IMR-90 (cell line): ENCODE measurements at regions not wholly inside any gene's neighbourhood (a gene's known extent, or its start where the extent isn't known, plus 50 kb on each side); places are given as distances from the start of the nearest gene placed in this dataset.
A peak's percentile ranks its signal among the peaks of the same experiment; 100 is the strongest.

Source experiments
- ATAC-seq: fragments of 200-7000 bp; cut with Tn5 transposase; 2 replicates; pipeline ENCODE4 v1.9.1; 2020; ENCODE audit warnings: low read depth, mild to moderate bottlenecking, moderate library complexity
- BruUV-seq: library from RNA; stranded (reverse); fragments of 400-500 nt; replicated peaks from 2 replicates; lab custom pipeline; 2021; lab: Mats Ljungman, UMichigan
- CTCF ChIA-PET: fragments of 300-600 bp; formaldehyde crosslinking; extraction: SDS; loops from one replicate; lab custom pipeline; 2021; ENCODE audit warnings: antibody characterized with exemption; lab: Yijun Ruan, JAX
- POLR2A ChIA-PET: fragments of 300-600 bp; sonication (Branson Sonifier 250); formaldehyde crosslinking; loops from one replicate; lab custom pipeline; 2022; ENCODE audit warnings: antibody characterized with exemption; ENCODE audit not compliant: unreplicated experiment; lab: Charles Lee
- DNase-seq: peaks from one replicate; pipeline ENCODE4 v3.0.0; 2013
- H2AFZ ChIP-seq: replicated peaks from 2 replicates; pipeline ENCODE3; 2013; ENCODE audit warnings: low read length, mild to moderate bottlenecking; ENCODE audit not compliant: poor library complexity
- H2AK5ac ChIP-seq: 2 replicates; pipeline ENCODE4 v1.6.1; 2013; ENCODE audit warnings: low read depth, low read length, inconsistent platforms
- H2AK9ac ChIP-seq: replicated peaks from 2 replicates; pipeline ENCODE3; 2013; ENCODE audit warnings: mild to moderate bottlenecking, low read depth, low read length, moderate library complexity; ENCODE audit not compliant: poor library complexity
- H2BK120ac ChIP-seq: 2 replicates; pipeline ENCODE4 v1.6.1; 2013; ENCODE audit warnings: low read depth, low read length, inconsistent platforms
- H2BK15ac ChIP-seq: 3 replicates; pipeline ENCODE4 v1.6.1; 2013; ENCODE audit warnings: low read depth, low read length, inconsistent platforms
- H2BK20ac ChIP-seq: 2 replicates; pipeline ENCODE4 v1.6.1; 2013; ENCODE audit warnings: low read depth, mild to moderate bottlenecking, inconsistent platforms, low read length, moderate library complexity
- H2BK5ac ChIP-seq: 2 replicates; pipeline ENCODE4 v1.6.1; 2013; ENCODE audit warnings: mild to moderate bottlenecking, low read depth, low read length, inconsistent platforms; ENCODE audit not compliant: poor library complexity, severe bottlenecking
- H3K14ac ChIP-seq: replicated peaks from 2 replicates; pipeline ENCODE4 v1.6.1; 2013; ENCODE audit warnings: low read depth, low read length, inconsistent platforms
- H3K18ac ChIP-seq: 2 replicates; pipeline ENCODE4 v1.6.1; 2013; ENCODE audit warnings: low read depth, low read length, control low read depth
- H3K23ac ChIP-seq: 2 replicates; pipeline ENCODE4 v1.6.1; 2013; ENCODE audit warnings: low read depth, low read length, inconsistent platforms
- H3K27ac ChIP-seq: 2 replicates; pipeline ENCODE4 v1.5.1; 2013; ENCODE audit warnings: mild to moderate bottlenecking, control low read depth, low read length; ENCODE audit not compliant: insufficient read depth
- H3K27me3 ChIP-seq: 2 replicates; pipeline ENCODE4 v1.6.1; 2013; ENCODE audit warnings: low read length; ENCODE audit not compliant: control insufficient read depth, insufficient read depth
- H3K36me3 ChIP-seq: 2 replicates; pipeline ENCODE4 v1.6.1; 2013; ENCODE audit warnings: low read length, mixed read lengths; ENCODE audit not compliant: control insufficient read depth, insufficient read depth
- H3K4ac ChIP-seq: 2 replicates; pipeline ENCODE4 v1.6.1; 2013; ENCODE audit warnings: low read depth, low read length, inconsistent platforms
- H3K4me1 ChIP-seq: 2 replicates; pipeline ENCODE4 v1.6.1; 2013; ENCODE audit warnings: low read length, mixed read lengths; ENCODE audit not compliant: control insufficient read depth, insufficient read depth
- H3K4me2 ChIP-seq: 2 replicates; pipeline ENCODE4 v1.6.1; 2013; ENCODE audit warnings: low read depth, mild to moderate bottlenecking, control low read depth, low read length, moderate library complexity
- H3K4me3 ChIP-seq: 2 replicates; pipeline ENCODE4 v1.5.1; 2013; ENCODE audit warnings: low read depth, mild to moderate bottlenecking, control low read depth, low read length, moderate library complexity; ENCODE audit not compliant: insufficient read depth
- H3K56ac ChIP-seq: 2 replicates; pipeline ENCODE4 v1.6.1; 2013; ENCODE audit warnings: low read length, inconsistent platforms; ENCODE audit not compliant: insufficient read depth; ENCODE audit errors: extremely low read depth
- H3K79me1 ChIP-seq, 2 experiments: 2 replicates each; pipeline ENCODE4 v1.6.1; 2013; ENCODE audit warnings: low read length in 2 of 2, inconsistent platforms in 1 of 2, low read depth in 1 of 2
- H3K9ac ChIP-seq: 2 replicates; pipeline ENCODE4 v1.6.1; 2013; ENCODE audit warnings: low read depth, low read length, control low read depth
- H3K9me1 ChIP-seq: 2 replicates; pipeline ENCODE4 v1.6.1; 2013; ENCODE audit warnings: low read length, inconsistent platforms; ENCODE audit not compliant: insufficient read depth
- H3K9me3 ChIP-seq: 2 replicates; pipeline ENCODE4 v1.6.1; 2013; ENCODE audit warnings: low read length; ENCODE audit not compliant: control insufficient read depth, insufficient read depth
- H4K20me1 ChIP-seq: 2 replicates; pipeline ENCODE4 v1.6.1; 2013; ENCODE audit warnings: low read length, inconsistent platforms; ENCODE audit not compliant: insufficient read depth
- H4K5ac ChIP-seq: 2 replicates; pipeline ENCODE4 v1.6.1; 2013; ENCODE audit warnings: mild to moderate bottlenecking, low read depth, low read length, control low read depth
- H4K8ac ChIP-seq, 2 experiments: 2 replicates each; pipeline ENCODE4 v1.6.1; 2013; ENCODE audit warnings: low read depth in 2 of 2, low read length in 2 of 2, control low read depth in 1 of 2, inconsistent platforms in 1 of 2
- H4K91ac ChIP-seq: 2 replicates; pipeline ENCODE4 v1.6.1; 2013; ENCODE audit warnings: low read depth, low read length, inconsistent platforms; ENCODE audit not compliant: insufficient read depth
- BHLHE40 ChIP-seq: fragments of 150-350 bp; IDR thresholded peaks from 2 replicates; pipeline ENCODE4 v1.6.1; 2016; ENCODE audit warnings: mild to moderate bottlenecking, low read depth, low read length
- CHD1 ChIP-seq: IDR thresholded peaks from 2 replicates; pipeline ENCODE4 v1.6.1; 2012; ENCODE audit warnings: low read depth, low read length, improper control_type of control experiment
- FOS ChIP-seq: fragments of 150-350 bp; IDR thresholded peaks from 2 replicates; pipeline ENCODE4 v1.6.1; 2016; ENCODE audit warnings: low read depth, low read length
- MAFK ChIP-seq: IDR thresholded peaks from 2 replicates; pipeline ENCODE4 v1.6.1; 2012; ENCODE audit warnings: low read depth, low read length, improper control_type of control experiment
- RAD21 ChIP-seq: IDR thresholded peaks from 2 replicates; pipeline ENCODE4 v1.6.1; 2012; ENCODE audit warnings: low read length, improper control_type of control experiment
- RCOR1 ChIP-seq: IDR thresholded peaks from 2 replicates; pipeline ENCODE4 v1.6.1; 2012; ENCODE audit warnings: mild to moderate bottlenecking, low read length, improper control_type of control experiment; ENCODE audit not compliant: insufficient replicate concordance
- RFX5 ChIP-seq: IDR thresholded peaks from 2 replicates; pipeline ENCODE4 v1.8.0; 2012; ENCODE audit warnings: low read depth, mild to moderate bottlenecking, low read length, moderate library complexity
- SMC3 ChIP-seq: fragments of 150-350 bp; IDR thresholded peaks from 2 replicates; pipeline ENCODE4 v1.6.1; 2016; ENCODE audit warnings: low read depth, mild to moderate bottlenecking, antibody characterized with exemption, low read length, moderate library complexity
- USF2 ChIP-seq: fragments of 150-350 bp; IDR thresholded peaks from 2 replicates; pipeline ENCODE4 v1.6.1; 2017; ENCODE audit warnings: mild to moderate bottlenecking, antibody characterized with exemption, low read length, low read depth
- WGBS, 2 experiments: methylation state at CpG; one replicate each; pipeline versions ENCODE4 v1.1.5 to v1.1.7; 2013; ENCODE audit warnings: missing lambda C conversion rate in 2 of 2; ENCODE audit not compliant: insufficient read length in 1 of 2; ENCODE audit errors: extremely low coverage in 2 of 2; 5-methylcytosine and 5-hydroxymethylcytosine counted together
- dilution Hi-C: fragments of 300-500 bp; cut with HindIII; formaldehyde crosslinking; loops from one replicate; pipeline ENCODE4 v1.14.3; 2018; ENCODE audit warnings: low sequenced_read_pairs; ENCODE audit not compliant: unreplicated experiment
- in situ Hi-C: fragments of 300-500 bp; cut with MboI; formaldehyde crosslinking; loops from 3 replicates; pipeline ENCODE4 v1.14.3; 2019; ENCODE audit warnings: low sequenced_read_pairs, inconsistent platforms, mixed read lengths
- intact Hi-C: fragments of 100-400 bp; cut with micrococcal nuclease; formaldehyde crosslinking; loops from 2 replicates; pipeline ENCODE4 v1.10.0; 2022

- Histone ChIP-seq H2BK15ac (no peak overlapping the region), H3K18ac (0 out of 2 replicates have a peak overlapping the region, but pooled peaks have one; percentile 73), H3K9me1 (no peaks in the 10 kb centered on the region), H3K14ac (no peak overlapping the region), H3K79me1 (no peaks in the 10 kb centered on the region), H2BK5ac (no peak overlapping the region), H2BK20ac (no peak overlapping the region), H2AK5ac (no peak overlapping the region), H3K9me3 (no peaks in the 10 kb centered on the region), H3K23ac (no peak overlapping the region), H2AK9ac (no peak overlapping the region), H3K27me3 (peaks cover 3% of the 10 kb centered on the region), H3K36me3 (no peaks in the 10 kb centered on the region), H4K91ac (no peak overlapping the region), H3K4me3 (no peak overlapping the region), H3K9ac (no peak overlapping the region), H4K20me1 (no peaks in the 10 kb centered on the region), H3K4me1 (peaks cover 1% of the 10 kb centered on the region; the same call in 1 of the 2 replicates), H2AFZ (no peak overlapping the region), H3K56ac (no peak overlapping the region), H4K8ac (no peak overlapping the region), H3K4ac (no peak overlapping the region), H3K4me2 (peak overlapping the region; percentile 69; the same call in 1 of the 2 replicates), H2BK120ac (no peak overlapping the region), H4K5ac (no peak overlapping the region), H3K27ac (no peak overlapping the region)
- ChIA-PET CTCF (interaction anchor here (0.6 to 1.1 kb wide), 3 partner anchors 246 to 903 kb away, joined by 3 read pairs; no protein-coding TSS in a partner anchor), POLR2A (no interaction called here)
- dilution Hi-C loops (no loop called here), in situ Hi-C loops (loop anchor here (5.0 kb wide), 1 partner anchor 962 kb away; no protein-coding TSS in a partner anchor), intact Hi-C loops (loop anchor here (1.0 kb wide), 1 partner anchor 956 kb away; no protein-coding TSS in a partner anchor)
- BruUV-seq = no TSS peak
- ATAC-seq (no peak; the same call in 1 of the 2 replicates), DNase-seq (peak; percentile 26)
- TF ChIP-seq RCOR1 (no peak), MAFK (no peak), RFX5 (no peak), RAD21 (peak; percentile 29; the same call in 1 of the 2 replicates), FOS (no peak), BHLHE40 (no peak), CHD1 (no peak), USF2 (no peak), SMC3 (peak; percentile 17; the same call in 1 of the 2 replicates)
- no CpG with 5 or more reads among the region's 9 CpGs for WGBS, 2 experiments
Observed at GRCh38 chr2:7725171-7725849, 808.1 kb downstream of the RNF144A start.
